ENCODE measurements at regions not wholly inside any gene's neighbourhood (a gene's known extent, or its start where the extent isn't known, plus 50 kb on each side); places are given as distances from the start of the nearest gene placed in this dataset.

- no peaks in the 10 kb centered on the region for H3K27me3 Mint-ChIP-seq
- H3K4me1 Mint-ChIP-seq (ENCODE audit: unreplicated experiment), result peaks cover 5% of the 10 kb centered on the region
- no peaks in the 10 kb centered on the region for H3K36me3 Mint-ChIP-seq
- no peak for DNase-seq (ENCODE audit: extremely low spot score, unreplicated experiment)
- no peak for TF ChIP-seq CTCF (conservative IDR thresholded peaks at IDR 0.05)
- no peak overlapping the region for H3K27ac Mint-ChIP-seq
- no peak overlapping the region for H3K4me3 Mint-ChIP-seq
- no peaks in the 10 kb centered on the region for H3K9me3 Mint-ChIP-seq
These were observed 156.6 kb upstream of the POU2AF2 start for GRCh38 chr11:111088847-111089355.

- Mint-ChIP-seq H3K4me1 (ENCODE audit: unreplicated experiment) (peaks cover 14% of the 10 kb centered on the region), H3K27ac (no peak overlapping the region), H3K27me3 (no peaks in the 10 kb centered on the region), H3K36me3 (no peaks in the 10 kb centered on the region), H3K4me3 (no peak overlapping the region), H3K9me3 (no peaks in the 10 kb centered on the region)
- DNase-seq (ENCODE audit: extremely low spot score, unreplicated experiment), result no peak
- TF ChIP-seq CTCF (conservative IDR thresholded peaks at IDR 0.05), result no peak
These were observed 159.5 kb upstream of the POU2AF2 start for GRCh38 chr11:111086058-111086457.

DNA sequence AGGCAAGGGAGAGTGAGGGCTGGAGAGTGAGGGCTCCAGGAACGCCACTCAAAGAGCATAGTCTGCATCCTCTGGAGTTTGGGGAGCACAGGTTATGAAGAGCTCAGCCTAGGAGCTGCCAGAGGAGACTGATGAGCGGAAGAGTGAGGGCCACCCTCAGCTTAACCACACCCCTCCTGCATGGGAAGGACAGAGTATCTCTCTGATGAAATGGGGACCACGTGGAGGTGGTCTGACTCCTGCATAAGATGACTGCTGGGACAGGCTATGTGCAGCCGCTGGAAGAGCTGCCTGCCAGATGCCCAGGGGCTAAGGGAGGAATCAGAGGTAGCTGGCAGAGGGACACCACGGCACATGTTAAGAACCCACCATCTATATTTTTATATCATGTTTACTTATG is 162.9 kb upstream of the POU2AF2 start:
- Mint-ChIP-seq H3K9me3 (no peaks in the 10 kb centered on the region), H3K27me3 (no peaks in the 10 kb centered on the region), H3K27ac (no peak overlapping the region)

DNA sequence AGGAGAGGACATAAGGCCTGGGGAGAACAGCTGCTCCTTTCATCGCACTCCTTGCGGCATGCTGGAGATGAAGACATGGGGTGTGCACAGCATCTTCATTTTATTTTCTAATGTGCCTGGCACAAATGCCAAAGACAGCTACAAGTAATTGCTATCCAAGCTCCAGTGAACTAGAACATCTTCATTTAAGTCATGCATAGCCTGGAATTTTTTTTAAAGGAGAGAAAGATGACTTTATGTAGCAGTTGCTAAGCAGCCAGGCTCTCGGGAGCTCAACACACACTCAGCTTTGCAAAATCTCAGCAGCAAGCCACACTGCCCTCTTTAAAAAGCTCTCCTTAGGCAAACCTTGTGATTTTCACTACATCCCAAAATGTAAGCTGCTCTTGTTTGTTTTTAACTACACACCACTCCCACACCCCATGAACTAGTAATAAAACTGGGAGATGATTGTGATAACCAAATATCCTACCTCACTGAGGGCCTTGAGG is 164.5 kb upstream of the POU2AF2 start:
- H3K36me3 Mint-ChIP-seq, result no peaks in the 10 kb centered on the region
- no peaks in the 10 kb centered on the region for H3K27me3 Mint-ChIP-seq
- no peak for DNase-seq (ENCODE audit: extremely low spot score, unreplicated experiment)
- peaks cover 23% of the 10 kb centered on the region for H3K4me1 Mint-ChIP-seq (ENCODE audit: unreplicated experiment)
- H3K4me3 Mint-ChIP-seq, result no peak overlapping the region
- H3K27ac Mint-ChIP-seq, result no peak overlapping the region
- H3K9me3 Mint-ChIP-seq, result no peaks in the 10 kb centered on the region
- no peak for TF ChIP-seq CTCF (conservative IDR thresholded peaks at IDR 0.05)

More for the DNA sequence above, 162.9 kb upstream of the POU2AF2 start:
- Mint-ChIP-seq H3K36me3 (no peaks in the 10 kb centered on the region), H3K4me1 (ENCODE audit: unreplicated experiment) (peaks cover 23% of the 10 kb centered on the region), H3K4me3 (no peak overlapping the region)
- TF ChIP-seq CTCF (conservative IDR thresholded peaks at IDR 0.05), result no peak
- DNase-seq (ENCODE audit: extremely low spot score, unreplicated experiment), result no peak

- no peak overlapping the region for H3K27ac Mint-ChIP-seq
- H3K9me3 Mint-ChIP-seq, result no peaks in the 10 kb centered on the region
- H3K4me3 Mint-ChIP-seq, result no peak overlapping the region
- no peaks in the 10 kb centered on the region for H3K27me3 Mint-ChIP-seq
- H3K36me3 Mint-ChIP-seq, result no peaks in the 10 kb centered on the region
- no peak for DNase-seq (ENCODE audit: extremely low spot score, unreplicated experiment)
- peaks cover 14% of the 10 kb centered on the region for H3K4me1 Mint-ChIP-seq (ENCODE audit: unreplicated experiment)
- TF ChIP-seq CTCF (conservative IDR thresholded peaks at IDR 0.05), result no peak
These were observed 167.8 kb upstream of the POU2AF2 start for GRCh38 chr11:111077530-111078322.

Measured in type B pancreatic cell (in vitro differentiated cells).